HEK293 (cell line): ENCODE measurements at regions not wholly inside any gene's neighbourhood (a gene's known extent, or its start where the extent isn't known, plus 50 kb on each side); places are given as distances from the start of the nearest gene placed in this dataset.

Source experiments
- CTCF ChIA-PET: fragments of 350-600 bp; formaldehyde crosslinking; extraction: SDS; loops from one replicate; lab custom pipeline; 2021; ENCODE audit warnings: antibody characterized with exemption; lab: Yijun Ruan, JAX
- POLR2A ChIA-PET: fragments of 300-600 bp; formaldehyde crosslinking; extraction: SDS; loops from one replicate; lab custom pipeline; 2020; ENCODE audit warnings: antibody characterized with exemption, inconsistent platforms; lab: Yijun Ruan, JAX
- H3K27ac ChIP-seq: fragments of 200-500 bp; sonication (Bioruptor generic); 2 replicates; pipeline ENCODE4 v1.5.1; 2014; ENCODE audit warnings: low read depth, low read length, control low read depth, inconsistent platforms; ENCODE audit errors: extremely low read depth
- H3K36me3 ChIP-seq, 2 experiments: fragments of 200-500 bp in 1 of 2; sonication (Bioruptor generic) in 1 of 2; 1 replicate in 1 of 2; 2 replicates in 1 of 2; pipeline ENCODE4 v1.5.1; 2014 to 2017; ENCODE audit warnings: inconsistent platforms in 2 of 2, low read length in 2 of 2; ENCODE audit not compliant: control insufficient read depth in 2 of 2, insufficient read depth in 1 of 2
- H3K4me1 ChIP-seq: fragments of 200-500 bp; sonication (Bioruptor generic); 2 replicates; pipeline ENCODE4 v1.5.1; 2014; ENCODE audit warnings: mild to moderate bottlenecking, low read length, inconsistent platforms; ENCODE audit not compliant: control insufficient read depth, insufficient read depth
- H3K4me3 ChIP-seq: 2 replicates; pipeline ENCODE4 v1.5.1; 2011; ENCODE audit warnings: low read depth, mild to moderate bottlenecking, control low read depth, low read length, moderate library complexity
- H3K9me3 ChIP-seq: fragments of 200-500 bp; sonication (Bioruptor generic); 2 replicates; pipeline ENCODE4 v1.5.1; 2014; ENCODE audit warnings: low read depth, low read length, inconsistent platforms; ENCODE audit not compliant: control insufficient read depth, insufficient read depth
- IKZF3 ChIP-seq: fragments of 450-650 bp; IDR thresholded peaks from 2 replicates; pipeline ENCODE4 v1.5.0; 2018; ENCODE audit warnings: missing biosample characterization, mild to moderate bottlenecking, missing genetic modification characterization, moderate library complexity
- OVOL3 ChIP-seq: fragments of 450-650 bp; formaldehyde crosslinking; IDR thresholded peaks from 2 replicates; pipeline ENCODE4 v1.5.1; 2016; ENCODE audit warnings: missing biosample characterization, missing genetic modification characterization
- WT1 ChIP-seq: fragments of 450-650 bp; formaldehyde crosslinking; IDR thresholded peaks from 2 replicates; pipeline ENCODE4 v1.5.1; 2016; ENCODE audit warnings: missing biosample characterization, missing genetic modification characterization
- ZFHX2 ChIP-seq: fragments of 450-650 bp; formaldehyde crosslinking; conservative IDR thresholded peaks from 2 replicates; pipeline ENCODE4 v1.5.1; 2016; ENCODE audit warnings: missing biosample characterization, missing genetic modification characterization
- ZNF184 ChIP-seq: fragments of 450-650 bp; IDR thresholded peaks from 2 replicates; pipeline ENCODE4 v1.5.1; 2018; ENCODE audit warnings: missing biosample characterization, mild to moderate bottlenecking, missing genetic modification characterization
- ZNF223 ChIP-seq: fragments of 450-650 bp; formaldehyde crosslinking; IDR thresholded peaks from 2 replicates; pipeline ENCODE4 v1.5.1; 2016; ENCODE audit warnings: missing biosample characterization, missing genetic modification characterization
- ZNF366 ChIP-seq: fragments of 450-650 bp; formaldehyde crosslinking; conservative IDR thresholded peaks from 2 replicates; pipeline ENCODE4 v1.5.1; 2016; ENCODE audit warnings: missing biosample characterization, missing genetic modification characterization
- ZNF391 ChIP-seq: fragments of 450-650 bp; formaldehyde crosslinking; IDR thresholded peaks from 2 replicates; pipeline ENCODE4 v1.5.1; 2016; ENCODE audit warnings: low read depth, missing biosample characterization, missing genetic modification characterization, borderline replicate concordance
- ZNF560 ChIP-seq: fragments of 450-650 bp; formaldehyde crosslinking; IDR thresholded peaks from 2 replicates; pipeline ENCODE4 v1.5.1; 2017; ENCODE audit warnings: missing biosample characterization, missing genetic modification characterization, borderline replicate concordance
- ZNF571 ChIP-seq: fragments of 450-650 bp; formaldehyde crosslinking; IDR thresholded peaks from 2 replicates; pipeline ENCODE4 v1.5.0; 2017; ENCODE audit warnings: missing biosample characterization, missing genetic modification characterization
- ZNF621 ChIP-seq: fragments of 450-650 bp; formaldehyde crosslinking; IDR thresholded peaks from 2 replicates; pipeline ENCODE4 v1.5.1; 2017; ENCODE audit warnings: missing biosample characterization, missing genetic modification characterization
- ZNF624 ChIP-seq: fragments of 450-650 bp; formaldehyde crosslinking; IDR thresholded peaks from 2 replicates; pipeline ENCODE4 v1.5.1; 2017; ENCODE audit warnings: missing biosample characterization, missing genetic modification characterization
- TF ChIP-seq, protein P1 (sequence below): fragments of 450-650 bp; formaldehyde crosslinking; IDR thresholded peaks from 2 replicates; pipeline ENCODE4; 2016; ENCODE audit warnings: missing biosample characterization, missing genetic modification characterization
- TF ChIP-seq, protein P2 (sequence below): fragments of 450-650 bp; formaldehyde crosslinking; IDR thresholded peaks from 2 replicates; pipeline ENCODE4 v1.5.1; 2017; ENCODE audit warnings: missing biosample characterization, missing genetic modification characterization
- TF ChIP-seq, protein P3 (sequence below): fragments of 450-650 bp; formaldehyde crosslinking; IDR thresholded peaks from 2 replicates; pipeline ENCODE4 v1.5.1; 2016; ENCODE audit warnings: missing biosample characterization, missing genetic modification characterization
- TF ChIP-seq, protein P4 (sequence below): fragments of 450-650 bp; formaldehyde crosslinking; IDR thresholded peaks from 2 replicates; pipeline ENCODE4 v1.5.1; 2016; ENCODE audit warnings: missing biosample characterization, missing genetic modification characterization
- TF ChIP-seq, protein P5 (sequence below): fragments of 450-650 bp; formaldehyde crosslinking; IDR thresholded peaks from 2 replicates; pipeline ENCODE4 v1.5.1; 2016; ENCODE audit warnings: missing biosample characterization, missing genetic modification characterization, low read depth

DNA sequence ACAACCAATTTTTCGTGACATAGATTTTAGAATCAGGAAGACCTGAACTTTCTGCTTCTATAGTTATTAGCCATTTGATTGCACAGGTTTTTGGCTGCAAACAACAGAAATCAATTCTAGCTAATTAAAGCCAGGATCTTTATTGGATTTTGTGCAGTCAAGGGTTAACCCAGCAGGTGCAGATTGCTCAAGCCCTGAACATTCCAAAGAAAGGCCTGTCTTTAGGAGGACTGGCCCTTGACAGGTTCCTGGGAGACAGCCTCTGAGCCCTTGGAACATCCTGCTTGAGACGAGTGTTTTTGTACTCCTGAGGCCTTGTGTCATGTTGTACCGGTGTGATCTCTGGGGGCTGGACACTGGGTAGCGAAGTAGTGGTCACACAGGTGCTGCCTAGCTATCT, 174.6 kb downstream of the PTCSC3 start:
- H3K27ac ChIP-seq, result no peak overlapping the region
- H3K36me3 ChIP-seq, result no peaks in the 10 kb centered on the region
- H3K9me3 ChIP-seq, result no peaks in the 10 kb centered on the region
- POLR2A ChIA-PET, result no interaction called here
- no peak overlapping the region for H3K4me3 ChIP-seq
- no peaks in the 10 kb centered on the region for H3K4me1 ChIP-seq
- CTCF ChIA-PET, result no interaction called here
- TF ChIP-seq, protein P1, sequence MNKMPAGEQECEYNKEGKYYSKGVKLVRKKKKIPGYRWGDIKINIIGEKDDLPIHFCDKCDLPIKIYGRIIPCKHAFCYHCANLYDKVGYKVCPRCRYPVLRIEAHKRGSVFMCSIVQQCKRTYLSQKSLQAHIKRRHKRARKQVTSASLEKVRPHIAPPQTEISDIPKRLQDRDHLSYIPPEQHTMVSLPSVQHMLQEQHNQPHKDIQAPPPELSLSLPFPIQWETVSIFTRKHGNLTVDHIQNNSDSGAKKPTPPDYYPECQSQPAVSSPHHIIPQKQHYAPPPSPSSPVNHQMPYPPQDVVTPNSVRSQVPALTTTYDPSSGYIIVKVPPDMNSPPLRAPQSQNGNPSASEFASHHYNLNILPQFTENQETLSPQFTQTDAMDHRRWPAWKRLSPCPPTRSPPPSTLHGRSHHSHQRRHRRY (tag by site-specific recombination), result no peak
- TF ChIP-seq ZNF184 (tag by site-specific recombination) (no peak), OVOL3 (tag by site-specific recombination) (no peak), ZNF621 (tag by site-specific recombination) (no peak), ZNF624 (tag by site-specific recombination) (no peak), ZNF366 (tag by site-specific recombination) (no peak), ZNF571 (tag by site-specific recombination) (no peak), IKZF3 (no peak), ZNF560 (no peak), ZNF391 (tag by site-specific recombination) (no peak), WT1 (tag by site-specific recombination) (no peak), ZNF223 (tag by site-specific recombination) (no peak), ZFHX2 (tag by site-specific recombination) (no peak)
- TF ChIP-seq, protein P2, sequence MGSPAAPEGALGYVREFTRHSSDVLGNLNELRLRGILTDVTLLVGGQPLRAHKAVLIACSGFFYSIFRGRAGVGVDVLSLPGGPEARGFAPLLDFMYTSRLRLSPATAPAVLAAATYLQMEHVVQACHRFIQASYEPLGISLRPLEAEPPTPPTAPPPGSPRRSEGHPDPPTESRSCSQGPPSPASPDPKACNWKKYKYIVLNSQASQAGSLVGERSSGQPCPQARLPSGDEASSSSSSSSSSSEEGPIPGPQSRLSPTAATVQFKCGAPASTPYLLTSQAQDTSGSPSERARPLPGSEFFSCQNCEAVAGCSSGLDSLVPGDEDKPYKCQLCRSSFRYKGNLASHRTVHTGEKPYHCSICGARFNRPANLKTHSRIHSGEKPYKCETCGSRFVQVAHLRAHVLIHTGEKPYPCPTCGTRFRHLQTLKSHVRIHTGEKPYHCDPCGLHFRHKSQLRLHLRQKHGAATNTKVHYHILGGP (tag by site-specific recombination), result no peak
- TF ChIP-seq, protein P3, sequence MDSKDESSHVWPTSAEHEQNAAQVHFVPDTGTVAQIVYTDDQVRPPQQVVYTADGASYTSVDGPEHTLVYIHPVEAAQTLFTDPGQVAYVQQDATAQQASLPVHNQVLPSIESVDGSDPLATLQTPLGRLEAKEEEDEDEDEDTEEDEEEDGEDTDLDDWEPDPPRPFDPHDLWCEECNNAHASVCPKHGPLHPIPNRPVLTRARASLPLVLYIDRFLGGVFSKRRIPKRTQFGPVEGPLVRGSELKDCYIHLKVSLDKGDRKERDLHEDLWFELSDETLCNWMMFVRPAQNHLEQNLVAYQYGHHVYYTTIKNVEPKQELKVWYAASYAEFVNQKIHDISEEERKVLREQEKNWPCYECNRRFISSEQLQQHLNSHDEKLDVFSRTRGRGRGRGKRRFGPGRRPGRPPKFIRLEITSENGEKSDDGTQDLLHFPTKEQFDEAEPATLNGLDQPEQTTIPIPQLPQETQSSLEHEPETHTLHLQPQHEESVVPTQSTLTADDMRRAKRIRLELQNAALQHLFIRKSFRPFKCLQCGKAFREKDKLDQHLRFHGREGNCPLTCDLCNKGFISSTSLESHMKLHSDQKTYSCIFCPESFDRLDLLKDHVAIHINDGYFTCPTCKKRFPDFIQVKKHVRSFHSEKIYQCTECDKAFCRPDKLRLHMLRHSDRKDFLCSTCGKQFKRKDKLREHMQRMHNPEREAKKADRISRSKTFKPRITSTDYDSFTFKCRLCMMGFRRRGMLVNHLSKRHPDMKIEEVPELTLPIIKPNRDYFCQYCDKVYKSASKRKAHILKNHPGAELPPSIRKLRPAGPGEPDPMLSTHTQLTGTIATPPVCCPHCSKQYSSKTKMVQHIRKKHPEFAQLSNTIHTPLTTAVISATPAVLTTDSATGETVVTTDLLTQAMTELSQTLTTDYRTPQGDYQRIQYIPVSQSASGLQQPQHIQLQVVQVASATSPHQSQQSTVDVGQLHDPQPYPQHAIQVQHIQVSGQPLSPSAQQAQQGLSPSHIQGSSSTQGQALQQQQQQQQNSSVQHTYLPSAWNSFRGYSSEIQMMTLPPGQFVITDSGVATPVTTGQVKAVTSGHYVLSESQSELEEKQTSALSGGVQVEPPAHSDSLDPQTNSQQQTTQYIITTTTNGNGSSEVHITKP (tag by site-specific recombination), result no peak
- TF ChIP-seq, protein P4, sequence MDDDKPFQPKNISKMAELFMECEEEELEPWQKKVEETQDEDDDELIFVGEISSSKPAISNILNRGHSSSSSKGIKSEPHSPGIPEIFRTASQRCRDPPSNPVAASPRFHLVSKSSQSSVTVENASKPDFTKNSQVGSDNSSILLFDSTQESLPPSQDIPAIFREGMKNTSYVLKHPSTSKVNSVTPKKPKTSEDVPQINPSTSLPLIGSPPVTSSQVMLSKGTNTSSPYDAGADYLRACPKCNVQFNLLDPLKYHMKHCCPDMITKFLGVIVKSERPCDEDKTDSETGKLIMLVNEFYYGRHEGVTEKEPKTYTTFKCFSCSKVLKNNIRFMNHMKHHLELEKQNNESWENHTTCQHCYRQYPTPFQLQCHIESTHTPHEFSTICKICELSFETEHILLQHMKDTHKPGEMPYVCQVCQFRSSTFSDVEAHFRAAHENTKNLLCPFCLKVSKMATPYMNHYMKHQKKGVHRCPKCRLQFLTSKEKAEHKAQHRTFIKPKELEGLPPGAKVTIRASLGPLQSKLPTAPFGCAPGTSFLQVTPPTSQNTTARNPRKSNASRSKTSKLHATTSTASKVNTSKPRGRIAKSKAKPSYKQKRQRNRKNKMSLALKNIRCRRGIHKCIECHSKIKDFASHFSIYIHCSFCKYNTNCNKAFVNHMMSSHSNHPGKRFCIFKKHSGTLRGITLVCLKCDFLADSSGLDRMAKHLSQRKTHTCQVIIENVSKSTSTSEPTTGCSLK (tag by site-specific recombination), result no peak
- TF ChIP-seq, protein P5, sequence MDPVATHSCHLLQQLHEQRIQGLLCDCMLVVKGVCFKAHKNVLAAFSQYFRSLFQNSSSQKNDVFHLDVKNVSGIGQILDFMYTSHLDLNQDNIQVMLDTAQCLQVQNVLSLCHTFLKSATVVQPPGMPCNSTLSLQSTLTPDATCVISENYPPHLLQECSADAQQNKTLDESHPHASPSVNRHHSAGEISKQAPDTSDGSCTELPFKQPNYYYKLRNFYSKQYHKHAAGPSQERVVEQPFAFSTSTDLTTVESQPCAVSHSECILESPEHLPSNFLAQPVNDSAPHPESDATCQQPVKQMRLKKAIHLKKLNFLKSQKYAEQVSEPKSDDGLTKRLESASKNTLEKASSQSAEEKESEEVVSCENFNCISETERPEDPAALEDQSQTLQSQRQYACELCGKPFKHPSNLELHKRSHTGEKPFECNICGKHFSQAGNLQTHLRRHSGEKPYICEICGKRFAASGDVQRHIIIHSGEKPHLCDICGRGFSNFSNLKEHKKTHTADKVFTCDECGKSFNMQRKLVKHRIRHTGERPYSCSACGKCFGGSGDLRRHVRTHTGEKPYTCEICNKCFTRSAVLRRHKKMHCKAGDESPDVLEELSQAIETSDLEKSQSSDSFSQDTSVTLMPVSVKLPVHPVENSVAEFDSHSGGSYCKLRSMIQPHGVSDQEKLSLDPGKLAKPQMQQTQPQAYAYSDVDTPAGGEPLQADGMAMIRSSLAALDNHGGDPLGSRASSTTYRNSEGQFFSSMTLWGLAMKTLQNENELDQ, result no peak
